ENCODE measurements at regions not wholly inside any gene's neighbourhood (a gene's known extent, or its start where the extent isn't known, plus 50 kb on each side); places are given as distances from the start of the nearest gene placed in this dataset.

DNA sequence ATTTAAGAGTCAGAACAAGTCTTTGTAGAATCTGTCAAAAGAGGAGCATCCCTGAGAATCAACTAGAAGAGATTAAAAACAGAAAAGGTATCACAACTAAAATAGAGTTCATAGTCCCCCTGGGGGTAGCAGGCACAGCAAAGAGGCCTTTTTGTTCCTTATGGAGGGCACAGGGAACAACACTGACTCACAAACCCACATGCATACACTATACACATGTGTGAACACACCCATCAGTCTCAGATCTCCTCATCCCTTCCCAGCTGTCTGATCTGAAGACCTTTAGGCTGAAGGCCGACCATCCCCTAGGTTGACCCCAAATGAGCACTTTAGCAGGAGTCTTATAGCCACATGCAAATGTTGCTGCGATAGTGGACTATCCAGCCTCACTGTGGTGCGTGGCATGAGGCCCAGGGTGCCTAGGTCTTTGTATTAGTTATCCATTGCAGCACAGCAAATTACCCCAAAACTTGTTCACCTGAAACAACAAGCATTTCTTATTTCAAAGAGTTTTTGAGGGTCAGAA is 236.7 kb upstream of the EGLN3 start:
- Mint-ChIP-seq H3K9me3 (ENCODE audit: insufficient read depth) (no peaks in the 10 kb centered on the region), H3K27ac (no peak overlapping the region), H3K4me3 (no peak overlapping the region), H3K4me1 (no peaks in the 10 kb centered on the region), H3K27me3 (no peaks in the 10 kb centered on the region)
- no peak for ATAC-seq (ENCODE audit: low read depth)
- Histone ChIP-seq H3K79me2 (ENCODE audit: control insufficient read depth, insufficient read depth, low read length) (no peaks in the 10 kb centered on the region), H3K4me2 (replicated peaks; ENCODE audit: low read depth, low read length, poor library complexity, severe bottlenecking) (no peak overlapping the region), H3K27me3 (replicated peaks in 1 of 4; ENCODE audit: control extremely low read depth in 1 of 4, control insufficient read depth in 3 of 4, insufficient read depth in 4 of 4, low read length in 3 of 4) (no peaks in the 10 kb centered on the region), H3K4me1 (ENCODE audit: control insufficient read depth in 2 of 2, insufficient read depth in 2 of 2, low read length in 2 of 2) (no peaks in the 10 kb centered on the region), H2AFZ (ENCODE audit: insufficient read depth, low read depth, low read length, poor library complexity, severe bottlenecking) (no peak overlapping the region), H3K36me3 (replicated peaks in 1 of 2; ENCODE audit: control extremely low read depth in 1 of 2, control insufficient read depth in 1 of 2, extremely low read depth in 1 of 2, insufficient read depth in 2 of 2, low read length in 1 of 2) (no peaks in the 10 kb centered on the region), H3K9ac (ENCODE audit: low read length) (no peak overlapping the region), H3K4me3 (ENCODE audit: control extremely low read depth in 1 of 5, extremely low read depth in 1 of 5, insufficient read depth in 1 of 5, low read depth in 2 of 5, low read length in 4 of 5) (no peak overlapping the region), H4K20me1 (ENCODE audit: control insufficient read depth, insufficient read depth, low read length, poor library complexity, severe bottlenecking) (no peaks in the 10 kb centered on the region), H3K9me3 (ENCODE audit: control extremely low read depth in 1 of 3, control insufficient read depth in 2 of 3, insufficient read depth in 1 of 3, low read length in 2 of 3) (peaks cover 0 to 1% (median 0%) of the 10 kb centered on the region in 3 donors), H3K27ac (ENCODE audit: low read length in 2 of 2) (no peak overlapping the region)
- ChIA-PET POLR2A (no interaction called here), CTCF (no interaction called here)
- TF ChIP-seq EZH2 (IDR thresholded peaks at IDR 0.05; ENCODE audit: borderline replicate concordance, insufficient read depth, low read depth, low read length, poor library complexity, severe bottlenecking) = no peak
- TF ChIP-seq, protein P1, sequence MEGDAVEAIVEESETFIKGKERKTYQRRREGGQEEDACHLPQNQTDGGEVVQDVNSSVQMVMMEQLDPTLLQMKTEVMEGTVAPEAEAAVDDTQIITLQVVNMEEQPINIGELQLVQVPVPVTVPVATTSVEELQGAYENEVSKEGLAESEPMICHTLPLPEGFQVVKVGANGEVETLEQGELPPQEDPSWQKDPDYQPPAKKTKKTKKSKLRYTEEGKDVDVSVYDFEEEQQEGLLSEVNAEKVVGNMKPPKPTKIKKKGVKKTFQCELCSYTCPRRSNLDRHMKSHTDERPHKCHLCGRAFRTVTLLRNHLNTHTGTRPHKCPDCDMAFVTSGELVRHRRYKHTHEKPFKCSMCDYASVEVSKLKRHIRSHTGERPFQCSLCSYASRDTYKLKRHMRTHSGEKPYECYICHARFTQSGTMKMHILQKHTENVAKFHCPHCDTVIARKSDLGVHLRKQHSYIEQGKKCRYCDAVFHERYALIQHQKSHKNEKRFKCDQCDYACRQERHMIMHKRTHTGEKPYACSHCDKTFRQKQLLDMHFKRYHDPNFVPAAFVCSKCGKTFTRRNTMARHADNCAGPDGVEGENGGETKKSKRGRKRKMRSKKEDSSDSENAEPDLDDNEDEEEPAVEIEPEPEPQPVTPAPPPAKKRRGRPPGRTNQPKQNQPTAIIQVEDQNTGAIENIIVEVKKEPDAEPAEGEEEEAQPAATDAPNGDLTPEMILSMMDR (IDR thresholded peaks at IDR 0.05) = no peak
- WGBS (ENCODE audit: insufficient coverage) = 80% methylated on average over 1 of the region's 3 CpGs
- DNase-seq = no peak
- intact Hi-C loops (cut with micrococcal nuclease) = no loop called here

- DNase-seq (no peak), ATAC-seq (ENCODE audit: low read depth) (no peak)
- Histone ChIP-seq H4K20me1 (ENCODE audit: control insufficient read depth, insufficient read depth, low read length, poor library complexity, severe bottlenecking) (no peaks in the 10 kb centered on the region), H3K4me2 (replicated peaks; ENCODE audit: low read depth, low read length, poor library complexity, severe bottlenecking) (no peak overlapping the region), H3K9ac (ENCODE audit: low read length) (no peak overlapping the region), H3K9me3 (ENCODE audit: control extremely low read depth in 1 of 3, control insufficient read depth in 2 of 3, insufficient read depth in 1 of 3, low read length in 2 of 3) (peaks cover 0 to 1% (median 0%) of the 10 kb centered on the region in 3 donors), H3K27me3 (replicated peaks in 1 of 4; ENCODE audit: control extremely low read depth in 1 of 4, control insufficient read depth in 3 of 4, insufficient read depth in 4 of 4, low read length in 3 of 4) (no peaks in the 10 kb centered on the region), H3K36me3 (replicated peaks in 1 of 2; ENCODE audit: control extremely low read depth in 1 of 2, control insufficient read depth in 1 of 2, extremely low read depth in 1 of 2, insufficient read depth in 2 of 2, low read length in 1 of 2) (no peaks in the 10 kb centered on the region), H3K4me1 (ENCODE audit: control insufficient read depth in 2 of 2, insufficient read depth in 2 of 2, low read length in 2 of 2) (no peaks in the 10 kb centered on the region), H3K4me3 (ENCODE audit: control extremely low read depth in 1 of 5, extremely low read depth in 1 of 5, insufficient read depth in 1 of 5, low read depth in 2 of 5, low read length in 4 of 5) (no peak overlapping the region), H3K27ac (ENCODE audit: low read length in 2 of 2) (no peak overlapping the region), H2AFZ (ENCODE audit: insufficient read depth, low read depth, low read length, poor library complexity, severe bottlenecking) (no peak overlapping the region), H3K79me2 (ENCODE audit: control insufficient read depth, insufficient read depth, low read length) (no peaks in the 10 kb centered on the region)
- no peaks in the 10 kb centered on the region for H3K4me1 Mint-ChIP-seq
- H3K9me3 Mint-ChIP-seq (ENCODE audit: insufficient read depth) = no peaks in the 10 kb centered on the region
- no peak overlapping the region for H3K4me3 Mint-ChIP-seq
- no peak for TF ChIP-seq EZH2 (IDR thresholded peaks at IDR 0.05; ENCODE audit: borderline replicate concordance, insufficient read depth, low read depth, low read length, poor library complexity, severe bottlenecking)
- TF ChIP-seq, protein P1 (IDR thresholded peaks at IDR 0.05) = no peak
- ChIA-PET POLR2A (no interaction called here), CTCF (no interaction called here)
- 90% methylated on average over 1 of the region's 3 CpGs for WGBS (ENCODE audit: insufficient coverage)
- intact Hi-C loops (cut with micrococcal nuclease) = no loop called here
- H3K27ac Mint-ChIP-seq = no peak overlapping the region
- no peaks in the 10 kb centered on the region for H3K27me3 Mint-ChIP-seq
These were observed 236.2 kb upstream of the EGLN3 start for GRCh38 chr14:34187061-34187460.
